ENCODE measurements at regions not wholly inside any gene's neighbourhood (a gene's known extent, or its start where the extent isn't known, plus 50 kb on each side); places are given as distances from the start of the nearest gene placed in this dataset.

DNA sequence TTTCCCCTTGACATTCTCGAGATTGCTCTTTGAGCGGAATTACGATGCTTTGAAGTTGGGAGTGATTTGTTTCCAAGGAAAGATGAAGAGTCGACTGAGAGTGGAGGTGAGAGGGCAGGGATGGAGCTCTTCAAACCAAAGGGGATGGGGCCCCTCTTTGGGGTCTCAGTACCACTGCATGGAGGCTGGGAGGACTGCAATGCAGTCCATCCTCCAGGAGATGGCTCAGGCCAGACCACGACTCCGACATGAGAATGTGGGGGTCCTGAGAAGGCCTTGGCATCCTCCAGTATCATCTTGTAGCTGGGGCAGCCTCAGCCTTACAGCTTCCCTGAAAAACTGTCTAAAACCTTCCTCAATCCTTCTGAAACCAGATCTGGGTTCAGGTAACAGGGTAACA, 51.1 kb upstream of the CDKN2AIPNL start:
- H4K20me1 ChIP-seq (ENCODE audit: control insufficient read depth, insufficient read depth), result no peaks in the 10 kb centered on the region
- POLR2A ChIA-PET, result no interaction called here
- SMC1A ChIA-PET (ENCODE audit: uncharacterized antibody, unreplicated experiment), result no interaction called here
- no peaks in the 10 kb centered on the region for H3K36me3 ChIP-seq (ENCODE audit: control insufficient read depth in 2 of 2, insufficient read depth in 2 of 2, low read length in 1 of 2)
- H2AFZ ChIP-seq (ENCODE audit: control insufficient read depth, low read depth, low read length), result no peak overlapping the region
- H3K4me1 ChIP-seq (ENCODE audit: control insufficient read depth, insufficient read depth, low read length), result peaks cover 11% of the 10 kb centered on the region
- BruUV-seq (replicated peaks), result no TSS peak
- no peak for DNase-seq (ENCODE audit: low read depth, low spot score)
- no peak overlapping the region for H3K4me3 ChIP-seq
- no peak overlapping the region for H3K9ac ChIP-seq (ENCODE audit: control insufficient read depth, insufficient read depth, low read length)
- no peak overlapping the region for H3K27ac ChIP-seq (ENCODE audit: control insufficient read depth, insufficient read depth)
- CTCF ChIA-PET, result interaction anchor here (1.5 to 1.6 kb wide), 3 partner anchors 11 to 124 kb away, joined by 4 to 9 read pairs (median 5); partner anchors contain the start of gene CDKN2AIPNL
- no peaks in the 10 kb centered on the region for H3K9me3 ChIP-seq (replicated peaks; ENCODE audit: control insufficient read depth, insufficient read depth, low read length)
- RAD21 ChIA-PET (ENCODE audit: unreplicated experiment), result no interaction called here
- WGBS (ENCODE audit: insufficient coverage, insufficient replicate concordance, low lambda C conversion rate, missing lambda C conversion rate), result 74% methylated on average over 6 of the region's 6 CpGs
- no peaks in the 10 kb centered on the region; a peak in 1 of 4 replicates for H3K27me3 ChIP-seq (replicated peaks in 1 of 2; ENCODE audit: control insufficient read depth in 2 of 2, insufficient read depth in 2 of 2, low read length in 1 of 2)
- no peaks in the 10 kb centered on the region for H3K79me2 ChIP-seq (ENCODE audit: control insufficient read depth, insufficient read depth, low read length)
- no peak overlapping the region for H3K4me2 ChIP-seq (ENCODE audit: control insufficient read depth, insufficient read depth)
- ATAC-seq, result no peak
- in situ Hi-C loops (cut with MboI) (no loop called here), intact Hi-C loops (cut with micrococcal nuclease; ENCODE audit: unreplicated experiment) (no loop called here)
- no peak for FAIRE-seq
- TF ChIP-seq, protein P1, sequence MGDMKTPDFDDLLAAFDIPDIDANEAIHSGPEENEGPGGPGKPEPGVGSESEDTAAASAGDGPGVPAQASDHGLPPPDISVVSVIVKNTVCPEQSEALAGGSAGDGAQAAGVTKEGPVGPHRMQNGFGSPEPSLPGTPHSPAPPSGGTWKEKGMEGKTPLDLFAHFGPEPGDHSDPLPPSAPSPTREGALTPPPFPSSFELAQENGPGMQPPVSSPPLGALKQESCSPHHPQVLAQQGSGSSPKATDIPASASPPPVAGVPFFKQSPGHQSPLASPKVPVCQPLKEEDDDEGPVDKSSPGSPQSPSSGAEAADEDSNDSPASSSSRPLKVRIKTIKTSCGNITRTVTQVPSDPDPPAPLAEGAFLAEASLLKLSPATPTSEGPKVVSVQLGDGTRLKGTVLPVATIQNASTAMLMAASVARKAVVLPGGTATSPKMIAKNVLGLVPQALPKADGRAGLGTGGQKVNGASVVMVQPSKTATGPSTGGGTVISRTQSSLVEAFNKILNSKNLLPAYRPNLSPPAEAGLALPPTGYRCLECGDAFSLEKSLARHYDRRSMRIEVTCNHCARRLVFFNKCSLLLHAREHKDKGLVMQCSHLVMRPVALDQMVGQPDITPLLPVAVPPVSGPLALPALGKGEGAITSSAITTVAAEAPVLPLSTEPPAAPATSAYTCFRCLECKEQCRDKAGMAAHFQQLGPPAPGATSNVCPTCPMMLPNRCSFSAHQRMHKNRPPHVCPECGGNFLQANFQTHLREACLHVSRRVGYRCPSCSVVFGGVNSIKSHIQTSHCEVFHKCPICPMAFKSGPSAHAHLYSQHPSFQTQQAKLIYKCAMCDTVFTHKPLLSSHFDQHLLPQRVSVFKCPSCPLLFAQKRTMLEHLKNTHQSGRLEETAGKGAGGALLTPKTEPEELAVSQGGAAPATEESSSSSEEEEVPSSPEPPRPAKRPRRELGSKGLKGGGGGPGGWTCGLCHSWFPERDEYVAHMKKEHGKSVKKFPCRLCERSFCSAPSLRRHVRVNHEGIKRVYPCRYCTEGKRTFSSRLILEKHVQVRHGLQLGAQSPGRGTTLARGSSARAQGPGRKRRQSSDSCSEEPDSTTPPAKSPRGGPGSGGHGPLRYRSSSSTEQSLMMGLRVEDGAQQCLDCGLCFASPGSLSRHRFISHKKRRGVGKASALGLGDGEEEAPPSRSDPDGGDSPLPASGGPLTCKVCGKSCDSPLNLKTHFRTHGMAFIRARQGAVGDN (IDR thresholded peaks at IDR 0.05), result no peak
- TF ChIP-seq MEF2B (IDR thresholded peaks at IDR 0.05; ENCODE audit: partially characterized antibody, poor library complexity, severe bottlenecking), result no peak
- no peak for TF ChIP-seq LARP7 (IDR thresholded peaks at IDR 0.05)
- no peak for TF ChIP-seq EED (IDR thresholded peaks at IDR 0.05; ENCODE audit: low read depth)
- TF ChIP-seq, protein P2, sequence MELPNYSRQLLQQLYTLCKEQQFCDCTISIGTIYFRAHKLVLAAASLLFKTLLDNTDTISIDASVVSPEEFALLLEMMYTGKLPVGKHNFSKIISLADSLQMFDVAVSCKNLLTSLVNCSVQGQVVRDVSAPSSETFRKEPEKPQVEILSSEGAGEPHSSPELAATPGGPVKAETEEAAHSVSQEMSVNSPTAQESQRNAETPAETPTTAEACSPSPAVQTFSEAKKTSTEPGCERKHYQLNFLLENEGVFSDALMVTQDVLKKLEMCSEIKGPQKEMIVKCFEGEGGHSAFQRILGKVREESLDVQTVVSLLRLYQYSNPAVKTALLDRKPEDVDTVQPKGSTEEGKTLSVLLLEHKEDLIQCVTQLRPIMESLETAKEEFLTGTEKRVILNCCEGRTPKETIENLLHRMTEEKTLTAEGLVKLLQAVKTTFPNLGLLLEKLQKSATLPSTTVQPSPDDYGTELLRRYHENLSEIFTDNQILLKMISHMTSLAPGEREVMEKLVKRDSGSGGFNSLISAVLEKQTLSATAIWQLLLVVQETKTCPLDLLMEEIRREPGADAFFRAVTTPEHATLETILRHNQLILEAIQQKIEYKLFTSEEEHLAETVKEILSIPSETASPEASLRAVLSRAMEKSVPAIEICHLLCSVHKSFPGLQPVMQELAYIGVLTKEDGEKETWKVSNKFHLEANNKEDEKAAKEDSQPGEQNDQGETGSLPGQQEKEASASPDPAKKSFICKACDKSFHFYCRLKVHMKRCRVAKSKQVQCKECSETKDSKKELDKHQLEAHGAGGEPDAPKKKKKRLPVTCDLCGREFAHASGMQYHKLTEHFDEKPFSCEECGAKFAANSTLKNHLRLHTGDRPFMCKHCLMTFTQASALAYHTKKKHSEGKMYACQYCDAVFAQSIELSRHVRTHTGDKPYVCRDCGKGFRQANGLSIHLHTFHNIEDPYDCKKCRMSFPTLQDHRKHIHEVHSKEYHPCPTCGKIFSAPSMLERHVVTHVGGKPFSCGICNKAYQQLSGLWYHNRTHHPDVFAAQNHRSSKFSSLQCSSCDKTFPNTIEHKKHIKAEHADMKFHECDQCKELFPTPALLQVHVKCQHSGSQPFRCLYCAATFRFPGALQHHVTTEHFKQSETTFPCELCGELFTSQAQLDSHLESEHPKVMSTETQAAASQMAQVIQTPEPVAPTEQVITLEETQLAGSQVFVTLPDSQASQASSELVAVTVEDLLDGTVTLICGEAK (IDR thresholded peaks at IDR 0.05; ENCODE audit: borderline replicate concordance), result no peak
- no peak for TF ChIP-seq MTA3 (IDR thresholded peaks at IDR 0.05; ENCODE audit: borderline replicate concordance, low read length)
- TF ChIP-seq MYC (IDR thresholded peaks at IDR 0.05; ENCODE audit: insufficient read depth, insufficient read length, insufficient replicate concordance, low read length, severe bottlenecking), result no peak
- TF ChIP-seq, protein P3, sequence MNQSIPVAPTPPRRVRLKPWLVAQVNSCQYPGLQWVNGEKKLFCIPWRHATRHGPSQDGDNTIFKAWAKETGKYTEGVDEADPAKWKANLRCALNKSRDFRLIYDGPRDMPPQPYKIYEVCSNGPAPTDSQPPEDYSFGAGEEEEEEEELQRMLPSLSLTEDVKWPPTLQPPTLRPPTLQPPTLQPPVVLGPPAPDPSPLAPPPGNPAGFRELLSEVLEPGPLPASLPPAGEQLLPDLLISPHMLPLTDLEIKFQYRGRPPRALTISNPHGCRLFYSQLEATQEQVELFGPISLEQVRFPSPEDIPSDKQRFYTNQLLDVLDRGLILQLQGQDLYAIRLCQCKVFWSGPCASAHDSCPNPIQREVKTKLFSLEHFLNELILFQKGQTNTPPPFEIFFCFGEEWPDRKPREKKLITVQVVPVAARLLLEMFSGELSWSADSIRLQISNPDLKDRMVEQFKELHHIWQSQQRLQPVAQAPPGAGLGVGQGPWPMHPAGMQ (IDR thresholded peaks at IDR 0.05; ENCODE audit: borderline replicate concordance), result no peak
- TF ChIP-seq, protein P4, sequence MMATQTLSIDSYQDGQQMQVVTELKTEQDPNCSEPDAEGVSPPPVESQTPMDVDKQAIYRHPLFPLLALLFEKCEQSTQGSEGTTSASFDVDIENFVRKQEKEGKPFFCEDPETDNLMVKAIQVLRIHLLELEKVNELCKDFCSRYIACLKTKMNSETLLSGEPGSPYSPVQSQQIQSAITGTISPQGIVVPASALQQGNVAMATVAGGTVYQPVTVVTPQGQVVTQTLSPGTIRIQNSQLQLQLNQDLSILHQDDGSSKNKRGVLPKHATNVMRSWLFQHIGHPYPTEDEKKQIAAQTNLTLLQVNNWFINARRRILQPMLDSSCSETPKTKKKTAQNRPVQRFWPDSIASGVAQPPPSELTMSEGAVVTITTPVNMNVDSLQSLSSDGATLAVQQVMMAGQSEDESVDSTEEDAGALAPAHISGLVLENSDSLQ (IDR thresholded peaks at IDR 0.05), result no peak
- no peak for TF ChIP-seq CBX3 (IDR thresholded peaks at IDR 0.05; ENCODE audit: borderline replicate concordance, low read depth)
- TF ChIP-seq, protein P5, sequence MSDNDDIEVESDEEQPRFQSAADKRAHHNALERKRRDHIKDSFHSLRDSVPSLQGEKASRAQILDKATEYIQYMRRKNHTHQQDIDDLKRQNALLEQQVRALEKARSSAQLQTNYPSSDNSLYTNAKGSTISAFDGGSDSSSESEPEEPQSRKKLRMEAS (IDR thresholded peaks at IDR 0.05; ENCODE audit: low read depth, low read length), result no peak

Measured in GM12878 (cell line).